Suprapubic skin (tissue), 4 donors: ENCODE measurements at regions not wholly inside any gene's neighbourhood (a gene's known extent, or its start where the extent isn't known, plus 50 kb on each side); places are given as distances from the start of the nearest gene placed in this dataset.

ENCODE experiments used
- EP300 ChIP-seq: sonication (generic); formaldehyde crosslinking; IDR thresholded peaks from one replicate; pipeline ENCODE4 v1.6.1; 2017; ENCODE audit warnings: antibody characterized with exemption
- POLR2A ChIP-seq, 2 donors: fragments of 450-650 bp; IDR thresholded peaks; one replicate each; pipeline ENCODE4 v1.6.1; 2017; ENCODE audit warnings: antibody characterized with exemption in 2 of 2, mild to moderate bottlenecking in 2 of 2, moderate library complexity in 2 of 2
- POLR2AphosphoS5 ChIP-seq, 3 donors: sonication (generic); formaldehyde crosslinking; IDR thresholded peaks; one replicate each; pipeline ENCODE4 v1.6.1; 2017; ENCODE audit warnings: antibody characterized with exemption in 3 of 3
- TF ChIP-seq, protein P1 (sequence below), 2 donors: fragments of 200-600 bp in 1 of 2; fragments of 450-650 bp in 1 of 2; sonication (generic) in 1 of 2; IDR thresholded peaks; one replicate each; pipeline ENCODE4 v1.5.1; 2016 to 2019; ENCODE audit warnings: antibody characterized with exemption in 2 of 2, mild to moderate bottlenecking in 1 of 2, moderate library complexity in 1 of 2

- TF ChIP-seq, protein P1, sequence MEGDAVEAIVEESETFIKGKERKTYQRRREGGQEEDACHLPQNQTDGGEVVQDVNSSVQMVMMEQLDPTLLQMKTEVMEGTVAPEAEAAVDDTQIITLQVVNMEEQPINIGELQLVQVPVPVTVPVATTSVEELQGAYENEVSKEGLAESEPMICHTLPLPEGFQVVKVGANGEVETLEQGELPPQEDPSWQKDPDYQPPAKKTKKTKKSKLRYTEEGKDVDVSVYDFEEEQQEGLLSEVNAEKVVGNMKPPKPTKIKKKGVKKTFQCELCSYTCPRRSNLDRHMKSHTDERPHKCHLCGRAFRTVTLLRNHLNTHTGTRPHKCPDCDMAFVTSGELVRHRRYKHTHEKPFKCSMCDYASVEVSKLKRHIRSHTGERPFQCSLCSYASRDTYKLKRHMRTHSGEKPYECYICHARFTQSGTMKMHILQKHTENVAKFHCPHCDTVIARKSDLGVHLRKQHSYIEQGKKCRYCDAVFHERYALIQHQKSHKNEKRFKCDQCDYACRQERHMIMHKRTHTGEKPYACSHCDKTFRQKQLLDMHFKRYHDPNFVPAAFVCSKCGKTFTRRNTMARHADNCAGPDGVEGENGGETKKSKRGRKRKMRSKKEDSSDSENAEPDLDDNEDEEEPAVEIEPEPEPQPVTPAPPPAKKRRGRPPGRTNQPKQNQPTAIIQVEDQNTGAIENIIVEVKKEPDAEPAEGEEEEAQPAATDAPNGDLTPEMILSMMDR (IDR thresholded peaks at IDR 0.05) = no peak
- no peak for TF ChIP-seq POLR2A (IDR thresholded peaks at IDR 0.05)
- no peak for TF ChIP-seq POLR2AphosphoS5 (IDR thresholded peaks at IDR 0.05)
- no peak for TF ChIP-seq EP300
Measured at GRCh38 chr16:51723036-51723724, 572.1 kb upstream of the SALL1 start.
